ENCODE measurements at regions not wholly inside any gene's neighbourhood (a gene's known extent, or its start where the extent isn't known, plus 50 kb on each side); places are given as distances from the start of the nearest gene placed in this dataset.
"Not testable (repeated sequence)": the region's sequence is repeated elsewhere in the genome, so short reads cannot be mapped to it uniquely, and the experiment has no call there.

GRCh38 chr5:124178050-124178449 lies 568.4 kb downstream of the ZNF608 start:
- DNase-seq (ENCODE audit: low read depth in 2 of 2), result no peak

GRCh38 chr5:124176692-124177091 lies 569.7 kb downstream of the ZNF608 start:
- DNase-seq (ENCODE audit: low read depth in 2 of 2), result no peak

- no peak for DNase-seq (ENCODE audit: low read depth in 2 of 2)
These were observed 573.1 kb downstream of the ZNF608 start for GRCh38 chr5:124173386-124173785.

- DNase-seq (ENCODE audit: low read depth in 2 of 2), result no peak
These were observed 573.9 kb downstream of the ZNF608 start for GRCh38 chr5:124172389-124173003.

- not testable (repeated sequence) for DNase-seq (ENCODE audit: low read depth in 2 of 2)
These were observed 578.3 kb downstream of the ZNF608 start for GRCh38 chr5:124168093-124168492.

GRCh38 chr5:124162767-124163532 lies 583.5 kb downstream of the ZNF608 start:
- no peak for DNase-seq (ENCODE audit: low read depth in 2 of 2)

GRCh38 chr5:124161266-124161665 lies 585.2 kb downstream of the ZNF608 start:
- DNase-seq (ENCODE audit: low read depth in 2 of 2), result no peak

- no peak for DNase-seq (ENCODE audit: low read depth in 2 of 2)
These were observed 586.2 kb downstream of the ZNF608 start for GRCh38 chr5:124160265-124160664.

- DNase-seq (ENCODE audit: low read depth in 2 of 2), result no peak
These were observed 589.1 kb downstream of the ZNF608 start for GRCh38 chr5:124157320-124157719.

GRCh38 chr5:124156415-124156996 lies 589.9 kb downstream of the ZNF608 start:
- DNase-seq (ENCODE audit: low read depth in 2 of 2), result no peak

- no peak for DNase-seq (ENCODE audit: low read depth in 2 of 2)
These were observed 591.7 kb downstream of the ZNF608 start for GRCh38 chr5:124154714-124155113.

GRCh38 chr5:124153588-124153987 lies 592.9 kb downstream of the ZNF608 start:
- no peak for DNase-seq (ENCODE audit: low read depth in 2 of 2)

GRCh38 chr5:124148574-124148973 lies 597.9 kb downstream of the ZNF608 start:
- no peak for DNase-seq (ENCODE audit: low read depth in 2 of 2)

- no peak for DNase-seq (ENCODE audit: low read depth in 2 of 2)
These were observed 606.4 kb downstream of the ZNF608 start for GRCh38 chr5:124140060-124140459.

GRCh38 chr5:124139477-124139876 lies 607.0 kb downstream of the ZNF608 start:
- DNase-seq (ENCODE audit: low read depth in 2 of 2), result no peak

GRCh38 chr5:124136609-124137008 lies 609.8 kb downstream of the ZNF608 start:
- DNase-seq (ENCODE audit: low read depth in 2 of 2), result no peak

GRCh38 chr5:124134941-124135340 lies 611.5 kb downstream of the ZNF608 start:
- no peak for DNase-seq (ENCODE audit: low read depth in 2 of 2)

- DNase-seq (ENCODE audit: low read depth in 2 of 2), result no peak
These were observed 613.0 kb downstream of the ZNF608 start for GRCh38 chr5:124133406-124133805.

- DNase-seq (ENCODE audit: low read depth in 2 of 2), result no peak
These were observed 613.6 kb downstream of the ZNF608 start for GRCh38 chr5:124132843-124133242.

- DNase-seq (ENCODE audit: low read depth in 2 of 2), result no peak
These were observed 615.0 kb downstream of the ZNF608 start for GRCh38 chr5:124131466-124131865.

- no peak for DNase-seq (ENCODE audit: low read depth in 2 of 2)
These were observed 615.6 kb downstream of the ZNF608 start for GRCh38 chr5:124130816-124131215.

GRCh38 chr5:124128867-124129266 lies 616.9 kb downstream of the CSNK1G3 start:
- DNase-seq (ENCODE audit: low read depth in 2 of 2), result no peak

Measured in stimulated activated CD8-positive, alpha-beta memory T cell treated with anti-CD3 and anti-CD28 coated beads, Interleukin-2, amount 100 ng/mL, for 48 hours (primary cell).